GM06990 (cell line): ENCODE measurements at regions not wholly inside any gene's neighbourhood (a gene's known extent, or its start where the extent isn't known, plus 50 kb on each side); places are given as distances from the start of the nearest gene placed in this dataset.

Experiments used
- DNase-seq: peaks from one replicate; pipeline ENCODE4 v3.0.0-alpha.2; 2011; ENCODE audit not compliant: insufficient read length; ENCODE audit errors: extremely low read depth
- H3K27me3 ChIP-seq: replicated peaks from 2 replicates; pipeline ENCODE4 v1.6.0; 2011; ENCODE audit warnings: low read length; ENCODE audit not compliant: control insufficient read depth, insufficient read depth
- H3K36me3 ChIP-seq: 2 replicates; pipeline ENCODE4 v1.5.1; 2011; ENCODE audit warnings: low read length; ENCODE audit not compliant: control insufficient read depth, insufficient read depth
- H3K4me3 ChIP-seq: replicated peaks from 2 replicates; pipeline ENCODE4 v1.5.1; 2011; ENCODE audit warnings: low read depth, mild to moderate bottlenecking, control low read depth, low read length
- CTCF ChIP-seq: IDR thresholded peaks from 2 replicates; pipeline ENCODE4 v1.5.1; 2011; ENCODE audit warnings: low read length, control low read depth, mild to moderate bottlenecking, inconsistent platforms; ENCODE audit not compliant: insufficient read depth, poor library complexity, severe bottlenecking

- no peak overlapping the region for H3K4me3 ChIP-seq
- no peaks in the 10 kb centered on the region for H3K36me3 ChIP-seq
- H3K27me3 ChIP-seq: no peaks in the 10 kb centered on the region
- no peak for TF ChIP-seq CTCF
- no peak for DNase-seq
These were observed 610.4 kb upstream of the NUDT12 start for GRCh38 chr5:104172976-104173375.

GRCh38 chr5:104171958-104172690 lies 609.5 kb upstream of the NUDT12 start:
- no peak overlapping the region for H3K4me3 ChIP-seq
- no peaks in the 10 kb centered on the region for H3K36me3 ChIP-seq
- DNase-seq: no peak
- no peaks in the 10 kb centered on the region for H3K27me3 ChIP-seq
- TF ChIP-seq CTCF: no peak

GRCh38 chr5:104170926-104171325 lies 608.3 kb upstream of the NUDT12 start:
- no peak for TF ChIP-seq CTCF
- H3K4me3 ChIP-seq: no peak overlapping the region
- no peak for DNase-seq
- no peaks in the 10 kb centered on the region for H3K36me3 ChIP-seq
- no peaks in the 10 kb centered on the region for H3K27me3 ChIP-seq

GRCh38 chr5:104146652-104147051 lies 584.1 kb upstream of the NUDT12 start:
- Histone ChIP-seq H3K36me3 (no peaks in the 10 kb centered on the region), H3K4me3 (no peak overlapping the region), H3K27me3 (no peaks in the 10 kb centered on the region)
- DNase-seq: no peak
- TF ChIP-seq CTCF: no peak

- no peak for DNase-seq
- Histone ChIP-seq H3K4me3 (no peak overlapping the region), H3K27me3 (no peaks in the 10 kb centered on the region), H3K36me3 (no peaks in the 10 kb centered on the region)
- TF ChIP-seq CTCF: no peak
These were observed 577.3 kb upstream of the NUDT12 start for GRCh38 chr5:104139840-104140239.

GRCh38 chr5:104130320-104130719 lies 567.7 kb upstream of the NUDT12 start:
- H3K4me3 ChIP-seq: no peak overlapping the region
- no peak for TF ChIP-seq CTCF
- H3K27me3 ChIP-seq: no peaks in the 10 kb centered on the region
- no peaks in the 10 kb centered on the region for H3K36me3 ChIP-seq
- no peak for DNase-seq
